HCT116 (cell line): ENCODE measurements at regions not wholly inside any gene's neighbourhood (a gene's known extent, or its start where the extent isn't known, plus 50 kb on each side); places are given as distances from the start of the nearest gene placed in this dataset.
A peak's percentile ranks its signal among the peaks of the same experiment; 100 is the strongest.

Source experiments
- ATAC-seq: fragments of 200-7000 bp; cut with Tn5 transposase; 2 replicates; pipeline ENCODE4 v1.9.1; 2020; ENCODE audit warnings: mild to moderate bottlenecking, moderate library complexity
- BruUV-seq: library from RNA; stranded (reverse); fragments of 400-500 nt; replicated peaks from 2 replicates; lab custom pipeline; 2021; lab: Mats Ljungman, UMichigan
- CTCF ChIA-PET: fragments of 300-600 bp; sonication (Branson Sonifier 250); formaldehyde crosslinking; loops from one replicate; lab custom pipeline; 2021; ENCODE audit warnings: antibody characterized with exemption; lab: Charles Lee
- POLR2A ChIA-PET: fragments of 300-600, 350-600 bp; sonication (Branson Sonifier 250); formaldehyde crosslinking; loops from one replicate; lab custom pipeline; 2021; ENCODE audit warnings: antibody characterized with exemption; lab: Charles Lee
- RAD21 ChIA-PET, 2 experiments: fragments of 300-600 bp; sonication (Branson Sonifier 250); formaldehyde crosslinking; loops; one replicate each; lab custom pipeline; 2023; ENCODE audit warnings: low total read pairs in 2 of 2; ENCODE audit not compliant: uncharacterized antibody in 2 of 2, unreplicated experiment in 2 of 2, low non-redundant PET in 1 of 2; lab: Charles Lee
- DNase-seq: peaks from one replicate; pipeline ENCODE4 v3.0.0-alpha.2; 2010; ENCODE audit warnings: low read depth, low spot score
- H2AFZ ChIP-seq: fragments of 200-600 bp; shearing (Covaris generic), sonication (generic); 2 replicates; pipeline ENCODE4 v1.6.1; 2017; ENCODE audit warnings: low read depth, mixed run types, mixed read lengths, antibody characterized with exemption, low read length; ENCODE audit not compliant: poor library complexity, severe bottlenecking
- H3K27ac ChIP-seq: 2 replicates; pipeline ENCODE4 v1.5.1; 2012; ENCODE audit warnings: low read depth, low read length
- H3K27me3 ChIP-seq: fragments of 200-600 bp; sonication (generic); 2 replicates; pipeline ENCODE4 v1.6.1; 2016; ENCODE audit warnings: mixed run types, low read length, mixed read lengths; ENCODE audit not compliant: insufficient read depth
- H3K36me3 ChIP-seq, 2 experiments: fragments of 200-500 bp in 1 of 2; fragments of 200-600 bp in 1 of 2; sonication (Bioruptor generic) in 1 of 2; sonication (generic) in 1 of 2; 2 replicates each; pipeline versions ENCODE4 v1.5.1 to v1.6.1; 2014 to 2016; ENCODE audit warnings: low read length in 2 of 2, inconsistent platforms in 1 of 2, mixed read lengths in 1 of 2, mixed run types in 1 of 2; ENCODE audit not compliant: insufficient read depth in 2 of 2, control insufficient read depth in 1 of 2
- H3K4me1 ChIP-seq, 2 experiments: fragments of 200-600 bp in 1 of 2; sonication (generic) in 1 of 2; 2 replicates each; pipeline versions ENCODE4 v1.5.1 to v1.6.1; 2012 to 2017; ENCODE audit warnings: low read length in 2 of 2, inconsistent platforms in 1 of 2, mild to moderate bottlenecking in 1 of 2, mixed read lengths in 1 of 2, mixed run types in 1 of 2, moderate library complexity in 1 of 2; ENCODE audit not compliant: insufficient read depth in 2 of 2, control insufficient read depth in 1 of 2
- H3K4me2 ChIP-seq: fragments of 200-600 bp; sonication (generic); 2 replicates; pipeline ENCODE4 v1.6.1; 2017; ENCODE audit warnings: mixed run types, low read length, mixed read lengths
- H3K4me3 ChIP-seq, 2 experiments: fragments of 200-600 bp in 1 of 2; sonication (generic) in 1 of 2; replicated peaks in 1 of 2; 2 replicates each; pipeline ENCODE4 v1.5.1; 2011 to 2016; ENCODE audit warnings: low read length in 2 of 2, control low read depth in 1 of 2, low read depth in 1 of 2, mild to moderate bottlenecking in 1 of 2, mixed read lengths in 1 of 2, mixed run types in 1 of 2
- H3K79me2 ChIP-seq: fragments of 200-600 bp; sonication (generic); 2 replicates; pipeline ENCODE4 v1.6.1; 2017; ENCODE audit warnings: mild to moderate bottlenecking, mixed run types, low read length, moderate library complexity, mixed read lengths; ENCODE audit not compliant: insufficient read depth
- H3K9ac ChIP-seq: fragments of 200-600 bp; sonication (generic); 2 replicates; pipeline ENCODE4 v1.6.1; 2016; ENCODE audit warnings: low read length, mixed read lengths
- H3K9me2 ChIP-seq: fragments of 200-600 bp; sonication (generic), shearing (Covaris generic); 2 replicates; pipeline ENCODE4 v1.6.1; 2017; ENCODE audit warnings: mixed run types, mild to moderate bottlenecking, moderate library complexity; ENCODE audit not compliant: insufficient read depth
- H3K9me3 ChIP-seq, 2 experiments: fragments of 200-500 bp in 1 of 2; fragments of 200-600 bp in 1 of 2; sonication (Bioruptor generic) in 1 of 2; sonication (generic) in 1 of 2; 2 replicates each; pipeline ENCODE4 v1.6.1; 2014 to 2017; ENCODE audit warnings: low read length in 2 of 2, mixed read lengths in 2 of 2, inconsistent platforms in 1 of 2, low read depth in 1 of 2, mild to moderate bottlenecking in 1 of 2, mixed run types in 1 of 2, moderate library complexity in 1 of 2; ENCODE audit not compliant: control insufficient read depth in 1 of 2, insufficient read depth in 1 of 2
- H4K20me1 ChIP-seq: fragments of 200-600 bp; sonication (generic), shearing (Covaris generic); 2 replicates; pipeline ENCODE4 v1.6.1; 2017; ENCODE audit warnings: mixed run types, mild to moderate bottlenecking, moderate library complexity; ENCODE audit not compliant: insufficient read depth
- CBX3 ChIP-seq: IDR thresholded peaks from 2 replicates; pipeline ENCODE4 v1.6.1; 2012; ENCODE audit warnings: low read depth
- EGR1 ChIP-seq: IDR thresholded peaks from 2 replicates; pipeline ENCODE4 v1.6.1; 2012; ENCODE audit warnings: low read depth
- ELF1 ChIP-seq: IDR thresholded peaks from 2 replicates; pipeline ENCODE4 v1.6.1; 2012; ENCODE audit warnings: low read depth, borderline replicate concordance
- JUND ChIP-seq: IDR thresholded peaks from 2 replicates; pipeline ENCODE4 v1.6.1; 2012
- POLR2A ChIP-seq: IDR thresholded peaks from 2 replicates; pipeline ENCODE4 v1.7.0; 2011; ENCODE audit warnings: borderline replicate concordance; ENCODE audit not compliant: insufficient read depth, insufficient read length; ENCODE audit errors: extremely low read depth
- RAD21 ChIP-seq: IDR thresholded peaks from 2 replicates; pipeline ENCODE4 v1.6.1; 2012; ENCODE audit warnings: low read depth, mild to moderate bottlenecking
- SIN3A ChIP-seq: IDR thresholded peaks from 2 replicates; pipeline ENCODE4 v1.6.1; 2012; ENCODE audit warnings: low read depth
- SP1 ChIP-seq: IDR thresholded peaks from 2 replicates; pipeline ENCODE4 v1.6.1; 2012; ENCODE audit warnings: low read depth
- TCF7L2 ChIP-seq: IDR thresholded peaks from 2 replicates; pipeline ENCODE4 v1.7.0; 2011; ENCODE audit warnings: borderline replicate concordance, inconsistent platforms; ENCODE audit not compliant: insufficient read depth, insufficient read length; ENCODE audit errors: extremely low read depth
- YY1 ChIP-seq: IDR thresholded peaks from 2 replicates; pipeline ENCODE4 v1.6.1; 2011; ENCODE audit warnings: low read length, low read depth, moderate library complexity, mild to moderate bottlenecking; ENCODE audit not compliant: insufficient replicate concordance; ENCODE audit errors: extremely low read depth
- ZFX ChIP-seq: fragments of 450-650 bp; IDR thresholded peaks from 2 replicates; pipeline ENCODE4 v1.6.1; 2017
- ZNF274 ChIP-seq: fragments of 200-500 bp; sonication (Bioruptor generic); IDR thresholded peaks from 2 replicates; pipeline ENCODE4 v1.6.1; 2014; ENCODE audit warnings: mild to moderate bottlenecking, low read depth, low read length, inconsistent platforms
- intact Hi-C: fragments of 100-400 bp; cut with micrococcal nuclease; formaldehyde crosslinking; loops from 2 replicates; pipeline ENCODE4 v1.10.0; 2022
- TF ChIP-seq, protein P1 (sequence below), 3 experiments: fragments of 200-600 bp in 1 of 3; sonication (generic) in 1 of 3; IDR thresholded peaks in 2 of 3; conservative IDR thresholded peaks in 1 of 3; 2 replicates each; pipeline ENCODE4 v1.5.1; 2012 to 2017; ENCODE audit warnings: low read depth in 2 of 3, low read length in 2 of 3, antibody characterized with exemption in 1 of 3, borderline replicate concordance in 1 of 3, control low read depth in 1 of 3, mild to moderate bottlenecking in 1 of 3, mixed read lengths in 1 of 3, mixed run types in 1 of 3, moderate library complexity in 1 of 3; ENCODE audit not compliant: insufficient read depth in 1 of 3
- TF ChIP-seq, protein P2 (sequence below): IDR thresholded peaks from 2 replicates; pipeline ENCODE4 v1.6.1; 2012
- TF ChIP-seq, protein P3 (sequence below): IDR thresholded peaks from 2 replicates; pipeline ENCODE4 v1.6.1; 2011; ENCODE audit warnings: mild to moderate bottlenecking, low read length, moderate library complexity; ENCODE audit not compliant: insufficient replicate concordance; ENCODE audit errors: extremely low read depth
- TF ChIP-seq, protein P4 (sequence below): IDR thresholded peaks from 2 replicates; pipeline ENCODE4 v1.6.1; 2012; ENCODE audit warnings: low read depth

DNA sequence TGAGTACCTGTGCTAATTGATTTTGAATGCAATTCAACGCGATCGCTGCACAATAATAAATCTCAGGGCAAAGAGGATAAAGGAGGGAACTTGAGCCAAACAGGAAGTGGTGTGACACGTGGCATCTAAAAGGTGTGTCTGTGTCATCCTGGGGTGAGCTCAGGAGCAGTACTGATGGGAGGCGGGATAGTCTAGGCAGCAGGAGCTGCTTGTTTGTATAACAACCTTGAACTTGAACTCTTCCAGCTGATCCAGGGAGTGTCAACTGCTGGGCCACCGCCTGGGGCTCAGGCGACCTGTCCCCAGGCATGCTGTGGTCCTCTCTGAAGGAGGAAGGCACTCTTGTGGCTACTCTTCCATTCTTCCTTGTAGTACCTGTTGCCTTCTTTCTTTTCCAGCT is 61.2 kb downstream of the BOD1L2 start (continued):
- TF ChIP-seq ZNF274 = no peak

DNA sequence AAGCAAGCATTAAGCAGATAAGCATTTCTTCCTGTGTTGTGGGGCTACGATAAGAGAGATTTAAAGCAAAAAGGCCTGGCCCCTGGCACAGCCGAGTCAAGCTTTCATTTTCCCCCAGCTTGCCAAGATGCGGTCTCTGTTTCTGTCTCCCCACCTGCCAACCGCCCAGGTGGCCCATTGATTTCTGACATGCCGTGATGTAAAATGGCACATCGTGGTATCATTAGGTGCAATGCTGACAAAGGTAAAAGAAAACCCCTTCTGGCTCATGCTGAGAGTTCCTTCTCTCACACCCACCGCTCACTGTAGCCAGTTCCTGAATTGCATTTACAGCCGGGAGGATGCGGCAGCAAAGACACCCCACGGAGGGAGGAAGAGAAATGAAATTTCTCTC is 62.8 kb downstream of the BOD1L2 start:
- no peak overlapping the region for H3K9ac ChIP-seq
- H3K79me2 ChIP-seq = no peaks in the 10 kb centered on the region
- H3K27me3 ChIP-seq = no peaks in the 10 kb centered on the region
- H3K27ac ChIP-seq = no peak overlapping the region
- no peaks in the 10 kb centered on the region for H4K20me1 ChIP-seq
- BruUV-seq = no TSS peak
- ATAC-seq (peak; percentile 7), DNase-seq (no peak)
- peak overlapping the region in 1 of 2 experiments; percentile 48; a peak in 2 of 4 replicates for H3K4me3 ChIP-seq
- CTCF ChIA-PET = no interaction called here
- intact Hi-C loops = loop anchor here (5.0 kb wide), 1 partner anchor 228 kb away; the partner anchor contains the start of gene ONECUT2
- TF ChIP-seq JUND = no peak
- no peak for TF ChIP-seq POLR2A
- TF ChIP-seq ELF1 = no peak
- no peak for TF ChIP-seq RAD21
- TF ChIP-seq, protein P1, sequence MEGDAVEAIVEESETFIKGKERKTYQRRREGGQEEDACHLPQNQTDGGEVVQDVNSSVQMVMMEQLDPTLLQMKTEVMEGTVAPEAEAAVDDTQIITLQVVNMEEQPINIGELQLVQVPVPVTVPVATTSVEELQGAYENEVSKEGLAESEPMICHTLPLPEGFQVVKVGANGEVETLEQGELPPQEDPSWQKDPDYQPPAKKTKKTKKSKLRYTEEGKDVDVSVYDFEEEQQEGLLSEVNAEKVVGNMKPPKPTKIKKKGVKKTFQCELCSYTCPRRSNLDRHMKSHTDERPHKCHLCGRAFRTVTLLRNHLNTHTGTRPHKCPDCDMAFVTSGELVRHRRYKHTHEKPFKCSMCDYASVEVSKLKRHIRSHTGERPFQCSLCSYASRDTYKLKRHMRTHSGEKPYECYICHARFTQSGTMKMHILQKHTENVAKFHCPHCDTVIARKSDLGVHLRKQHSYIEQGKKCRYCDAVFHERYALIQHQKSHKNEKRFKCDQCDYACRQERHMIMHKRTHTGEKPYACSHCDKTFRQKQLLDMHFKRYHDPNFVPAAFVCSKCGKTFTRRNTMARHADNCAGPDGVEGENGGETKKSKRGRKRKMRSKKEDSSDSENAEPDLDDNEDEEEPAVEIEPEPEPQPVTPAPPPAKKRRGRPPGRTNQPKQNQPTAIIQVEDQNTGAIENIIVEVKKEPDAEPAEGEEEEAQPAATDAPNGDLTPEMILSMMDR (IDR thresholded peaks at IDR 0.05 in 2 of 3, conservative IDR thresholded peaks at IDR 0.05 in 1 of 3; ENCODE audit: borderline replicate concordance in 1 of 3, insufficient read depth in 1 of 3, low read depth in 2 of 3, low read length in 2 of 3) = no peak
- TF ChIP-seq, protein P2, sequence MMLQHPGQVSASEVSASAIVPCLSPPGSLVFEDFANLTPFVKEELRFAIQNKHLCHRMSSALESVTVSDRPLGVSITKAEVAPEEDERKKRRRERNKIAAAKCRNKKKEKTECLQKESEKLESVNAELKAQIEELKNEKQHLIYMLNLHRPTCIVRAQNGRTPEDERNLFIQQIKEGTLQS = no peak
- no peak for TF ChIP-seq CBX3
- no peak for TF ChIP-seq SP1
- TF ChIP-seq TCF7L2 = no peak
- TF ChIP-seq YY1 = no peak
- TF ChIP-seq, protein P3, sequence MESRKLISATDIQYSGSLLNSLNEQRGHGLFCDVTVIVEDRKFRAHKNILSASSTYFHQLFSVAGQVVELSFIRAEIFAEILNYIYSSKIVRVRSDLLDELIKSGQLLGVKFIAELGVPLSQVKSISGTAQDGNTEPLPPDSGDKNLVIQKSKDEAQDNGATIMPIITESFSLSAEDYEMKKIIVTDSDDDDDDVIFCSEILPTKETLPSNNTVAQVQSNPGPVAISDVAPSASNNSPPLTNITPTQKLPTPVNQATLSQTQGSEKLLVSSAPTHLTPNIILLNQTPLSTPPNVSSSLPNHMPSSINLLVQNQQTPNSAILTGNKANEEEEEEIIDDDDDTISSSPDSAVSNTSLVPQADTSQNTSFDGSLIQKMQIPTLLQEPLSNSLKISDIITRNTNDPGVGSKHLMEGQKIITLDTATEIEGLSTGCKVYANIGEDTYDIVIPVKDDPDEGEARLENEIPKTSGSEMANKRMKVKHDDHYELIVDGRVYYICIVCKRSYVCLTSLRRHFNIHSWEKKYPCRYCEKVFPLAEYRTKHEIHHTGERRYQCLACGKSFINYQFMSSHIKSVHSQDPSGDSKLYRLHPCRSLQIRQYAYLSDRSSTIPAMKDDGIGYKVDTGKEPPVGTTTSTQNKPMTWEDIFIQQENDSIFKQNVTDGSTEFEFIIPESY = no peak
- no peak for TF ChIP-seq EGR1
- TF ChIP-seq, protein P4, sequence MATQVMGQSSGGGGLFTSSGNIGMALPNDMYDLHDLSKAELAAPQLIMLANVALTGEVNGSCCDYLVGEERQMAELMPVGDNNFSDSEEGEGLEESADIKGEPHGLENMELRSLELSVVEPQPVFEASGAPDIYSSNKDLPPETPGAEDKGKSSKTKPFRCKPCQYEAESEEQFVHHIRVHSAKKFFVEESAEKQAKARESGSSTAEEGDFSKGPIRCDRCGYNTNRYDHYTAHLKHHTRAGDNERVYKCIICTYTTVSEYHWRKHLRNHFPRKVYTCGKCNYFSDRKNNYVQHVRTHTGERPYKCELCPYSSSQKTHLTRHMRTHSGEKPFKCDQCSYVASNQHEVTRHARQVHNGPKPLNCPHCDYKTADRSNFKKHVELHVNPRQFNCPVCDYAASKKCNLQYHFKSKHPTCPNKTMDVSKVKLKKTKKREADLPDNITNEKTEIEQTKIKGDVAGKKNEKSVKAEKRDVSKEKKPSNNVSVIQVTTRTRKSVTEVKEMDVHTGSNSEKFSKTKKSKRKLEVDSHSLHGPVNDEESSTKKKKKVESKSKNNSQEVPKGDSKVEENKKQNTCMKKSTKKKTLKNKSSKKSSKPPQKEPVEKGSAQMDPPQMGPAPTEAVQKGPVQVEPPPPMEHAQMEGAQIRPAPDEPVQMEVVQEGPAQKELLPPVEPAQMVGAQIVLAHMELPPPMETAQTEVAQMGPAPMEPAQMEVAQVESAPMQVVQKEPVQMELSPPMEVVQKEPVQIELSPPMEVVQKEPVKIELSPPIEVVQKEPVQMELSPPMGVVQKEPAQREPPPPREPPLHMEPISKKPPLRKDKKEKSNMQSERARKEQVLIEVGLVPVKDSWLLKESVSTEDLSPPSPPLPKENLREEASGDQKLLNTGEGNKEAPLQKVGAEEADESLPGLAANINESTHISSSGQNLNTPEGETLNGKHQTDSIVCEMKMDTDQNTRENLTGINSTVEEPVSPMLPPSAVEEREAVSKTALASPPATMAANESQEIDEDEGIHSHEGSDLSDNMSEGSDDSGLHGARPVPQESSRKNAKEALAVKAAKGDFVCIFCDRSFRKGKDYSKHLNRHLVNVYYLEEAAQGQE = no peak
- TF ChIP-seq SIN3A = no peak
- TF ChIP-seq ZFX = no peak
- no peaks in the 10 kb centered on the region for H3K9me3 ChIP-seq
- H3K36me3 ChIP-seq = no peaks in the 10 kb centered on the region
- H3K9me2 ChIP-seq = no peaks in the 10 kb centered on the region
- H3K4me2 ChIP-seq = peak overlapping the region; percentile 80
- RAD21 ChIA-PET = no interaction called here
- peak overlapping the region; percentile 94 for H2AFZ ChIP-seq
- peaks cover 15 to 30% of the 10 kb centered on the region in 2 experiments for H3K4me1 ChIP-seq
- POLR2A ChIA-PET = no interaction called here
